ENCODE measurements at regions not wholly inside any gene's neighbourhood (a gene's known extent, or its start where the extent isn't known, plus 50 kb on each side); places are given as distances from the start of the nearest gene placed in this dataset.

GRCh38 chr2:238978497-238978896 lies 130.6 kb downstream of the TWIST2 start:
- dilution Hi-C loops (cut with MboI; ENCODE audit: extremely low pct_ligation_motif_present, low sequenced_read_pairs): no loop called here
- H3K4me1 ChIP-seq (ENCODE audit: control insufficient read depth, extremely low read depth, insufficient read depth, low read length): peaks cover 15% of the 10 kb centered on the region
- H3K79me2 ChIP-seq (ENCODE audit: control insufficient read depth, insufficient read depth, low read length): no peaks in the 10 kb centered on the region
- TF ChIP-seq EZH2 (IDR thresholded peaks at IDR 0.05; ENCODE audit: low read length): no peak
- TF ChIP-seq CTCF (optimal IDR thresholded peaks at IDR 0.05 in 1 of 3, IDR thresholded peaks at IDR 0.05 in 1 of 3, conservative IDR thresholded peaks at IDR 0.05 in 1 of 3; ENCODE audit: extremely low read depth in 1 of 3, insufficient read depth in 2 of 3, low read length in 3 of 3): no peak
- no peak overlapping the region for H3K4me3 ChIP-seq (ENCODE audit: control insufficient read depth in 2 of 3, extremely low read depth in 1 of 3, insufficient read depth in 2 of 3, low read depth in 1 of 3, low read length in 3 of 3)
- FAIRE-seq: no peak
- no peaks in the 10 kb centered on the region for H4K20me1 ChIP-seq (ENCODE audit: control insufficient read depth, extremely low read depth, insufficient read depth, low read length)
- no peaks in the 10 kb centered on the region for H3K9me3 ChIP-seq (ENCODE audit: control insufficient read depth, low read depth, low read length)
- no peak overlapping the region for H2AFZ ChIP-seq (ENCODE audit: control insufficient read depth, low read length)
- H3K9ac ChIP-seq (ENCODE audit: control insufficient read depth, extremely low read depth, insufficient read depth, low read length): no peak overlapping the region
- no peaks in the 10 kb centered on the region for H3K36me3 ChIP-seq (ENCODE audit: control insufficient read depth in 2 of 2, extremely low read depth in 1 of 2, insufficient read depth in 2 of 2, low read length in 2 of 2)
- H3K27me3 ChIP-seq (ENCODE audit: control insufficient read depth, extremely low read depth, insufficient read depth, low read length): no peaks in the 10 kb centered on the region
- H3K9me1 ChIP-seq (ENCODE audit: control insufficient read depth, extremely low read depth, insufficient read depth, low read length): no peaks in the 10 kb centered on the region
- DNase-seq (ENCODE audit: low read depth, low spot score): no peak
- H3K4me2 ChIP-seq (ENCODE audit: control insufficient read depth, extremely low read depth, insufficient read depth, low read depth, low read length): no peak overlapping the region
- no peak overlapping the region for H3K27ac ChIP-seq (ENCODE audit: control insufficient read depth, insufficient read depth, low read length)

GRCh38 chr2:238979636-238980035 lies 131.8 kb downstream of the TWIST2 start:
- dilution Hi-C loops (cut with MboI; ENCODE audit: extremely low pct_ligation_motif_present, low sequenced_read_pairs): no loop called here
- Histone ChIP-seq H3K4me3 (ENCODE audit: control insufficient read depth in 2 of 3, extremely low read depth in 1 of 3, insufficient read depth in 2 of 3, low read depth in 1 of 3, low read length in 3 of 3) (no peak overlapping the region), H3K9ac (ENCODE audit: control insufficient read depth, extremely low read depth, insufficient read depth, low read length) (no peak overlapping the region), H3K9me1 (ENCODE audit: control insufficient read depth, extremely low read depth, insufficient read depth, low read length) (no peaks in the 10 kb centered on the region), H3K79me2 (ENCODE audit: control insufficient read depth, insufficient read depth, low read length) (no peaks in the 10 kb centered on the region), H3K9me3 (ENCODE audit: control insufficient read depth, low read depth, low read length) (no peaks in the 10 kb centered on the region), H3K27ac (ENCODE audit: control insufficient read depth, insufficient read depth, low read length) (no peak overlapping the region), H4K20me1 (ENCODE audit: control insufficient read depth, extremely low read depth, insufficient read depth, low read length) (no peaks in the 10 kb centered on the region), H2AFZ (ENCODE audit: control insufficient read depth, low read length) (no peak overlapping the region), H3K4me2 (ENCODE audit: control insufficient read depth, extremely low read depth, insufficient read depth, low read depth, low read length) (no peak overlapping the region), H3K4me1 (ENCODE audit: control insufficient read depth, extremely low read depth, insufficient read depth, low read length) (peaks cover 4% of the 10 kb centered on the region), H3K36me3 (ENCODE audit: control insufficient read depth in 2 of 2, extremely low read depth in 1 of 2, insufficient read depth in 2 of 2, low read length in 2 of 2) (no peaks in the 10 kb centered on the region), H3K27me3 (ENCODE audit: control insufficient read depth, extremely low read depth, insufficient read depth, low read length) (no peaks in the 10 kb centered on the region)
- no peak for DNase-seq (ENCODE audit: low read depth, low spot score)
- TF ChIP-seq CTCF (optimal IDR thresholded peaks at IDR 0.05 in 1 of 3, IDR thresholded peaks at IDR 0.05 in 1 of 3, conservative IDR thresholded peaks at IDR 0.05 in 1 of 3; ENCODE audit: extremely low read depth in 1 of 3, insufficient read depth in 2 of 3, low read length in 3 of 3) (no peak), EZH2 (IDR thresholded peaks at IDR 0.05; ENCODE audit: low read length) (no peak)
- FAIRE-seq: no peak

Measured in keratinocyte (primary cell).